MM.1S (cell line): ENCODE measurements at regions not wholly inside any gene's neighbourhood (a gene's known extent, or its start where the extent isn't known, plus 50 kb on each side); places are given as distances from the start of the nearest gene placed in this dataset.

Experiments used
- EZH2 ChIP-seq: fragments of 300-600 bp; sonication (generic); optimal IDR thresholded peaks from 2 replicates; pipeline ENCODE3; 2017; ENCODE audit warnings: low read depth, mild to moderate bottlenecking, antibody characterized with exemption, low read length, mixed read lengths
- EZH2phosphoT487 ChIP-seq: fragments of 300-600 bp; sonication (generic); IDR thresholded peaks from 2 replicates; pipeline ENCODE4 v1.6.1; 2018; ENCODE audit warnings: antibody characterized with exemption, low read length
- TF ChIP-seq, protein P1 (sequence below): fragments of 300-600 bp; sonication (generic); IDR thresholded peaks from 2 replicates; pipeline ENCODE4 v1.5.1; 2016; ENCODE audit warnings: antibody characterized with exemption, low read length, mixed read lengths

DNA sequence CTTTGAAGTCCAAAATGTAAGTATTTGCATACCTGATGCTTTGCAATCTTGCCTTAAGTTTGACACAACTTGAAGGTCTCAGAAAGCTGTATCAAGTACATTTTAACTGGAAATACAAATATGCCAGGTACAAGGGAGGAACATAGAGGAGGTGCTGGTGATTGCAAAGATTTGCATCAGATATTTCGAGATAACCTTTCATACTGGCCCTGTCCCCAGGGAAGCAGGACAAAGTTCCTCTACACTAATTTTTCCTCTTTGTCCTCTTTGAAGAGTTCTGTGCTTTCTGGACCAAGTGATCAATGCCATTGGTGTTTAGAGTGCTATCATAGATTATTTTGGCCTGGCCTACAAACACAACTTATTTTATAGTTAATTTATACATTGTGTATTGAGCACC, 686.1 kb downstream of the HACE1 start:
- TF ChIP-seq, protein P1, sequence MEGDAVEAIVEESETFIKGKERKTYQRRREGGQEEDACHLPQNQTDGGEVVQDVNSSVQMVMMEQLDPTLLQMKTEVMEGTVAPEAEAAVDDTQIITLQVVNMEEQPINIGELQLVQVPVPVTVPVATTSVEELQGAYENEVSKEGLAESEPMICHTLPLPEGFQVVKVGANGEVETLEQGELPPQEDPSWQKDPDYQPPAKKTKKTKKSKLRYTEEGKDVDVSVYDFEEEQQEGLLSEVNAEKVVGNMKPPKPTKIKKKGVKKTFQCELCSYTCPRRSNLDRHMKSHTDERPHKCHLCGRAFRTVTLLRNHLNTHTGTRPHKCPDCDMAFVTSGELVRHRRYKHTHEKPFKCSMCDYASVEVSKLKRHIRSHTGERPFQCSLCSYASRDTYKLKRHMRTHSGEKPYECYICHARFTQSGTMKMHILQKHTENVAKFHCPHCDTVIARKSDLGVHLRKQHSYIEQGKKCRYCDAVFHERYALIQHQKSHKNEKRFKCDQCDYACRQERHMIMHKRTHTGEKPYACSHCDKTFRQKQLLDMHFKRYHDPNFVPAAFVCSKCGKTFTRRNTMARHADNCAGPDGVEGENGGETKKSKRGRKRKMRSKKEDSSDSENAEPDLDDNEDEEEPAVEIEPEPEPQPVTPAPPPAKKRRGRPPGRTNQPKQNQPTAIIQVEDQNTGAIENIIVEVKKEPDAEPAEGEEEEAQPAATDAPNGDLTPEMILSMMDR, result no peak
- TF ChIP-seq EZH2 (no peak), EZH2phosphoT487 (no peak)
